ENCODE measurements at regions not wholly inside any gene's neighbourhood (a gene's known extent, or its start where the extent isn't known, plus 50 kb on each side); places are given as distances from the start of the nearest gene placed in this dataset.

GRCh38 chr1:5717031-5717682, 275.1 kb downstream of the NPHP4 start:
- TF ChIP-seq, protein P1, sequence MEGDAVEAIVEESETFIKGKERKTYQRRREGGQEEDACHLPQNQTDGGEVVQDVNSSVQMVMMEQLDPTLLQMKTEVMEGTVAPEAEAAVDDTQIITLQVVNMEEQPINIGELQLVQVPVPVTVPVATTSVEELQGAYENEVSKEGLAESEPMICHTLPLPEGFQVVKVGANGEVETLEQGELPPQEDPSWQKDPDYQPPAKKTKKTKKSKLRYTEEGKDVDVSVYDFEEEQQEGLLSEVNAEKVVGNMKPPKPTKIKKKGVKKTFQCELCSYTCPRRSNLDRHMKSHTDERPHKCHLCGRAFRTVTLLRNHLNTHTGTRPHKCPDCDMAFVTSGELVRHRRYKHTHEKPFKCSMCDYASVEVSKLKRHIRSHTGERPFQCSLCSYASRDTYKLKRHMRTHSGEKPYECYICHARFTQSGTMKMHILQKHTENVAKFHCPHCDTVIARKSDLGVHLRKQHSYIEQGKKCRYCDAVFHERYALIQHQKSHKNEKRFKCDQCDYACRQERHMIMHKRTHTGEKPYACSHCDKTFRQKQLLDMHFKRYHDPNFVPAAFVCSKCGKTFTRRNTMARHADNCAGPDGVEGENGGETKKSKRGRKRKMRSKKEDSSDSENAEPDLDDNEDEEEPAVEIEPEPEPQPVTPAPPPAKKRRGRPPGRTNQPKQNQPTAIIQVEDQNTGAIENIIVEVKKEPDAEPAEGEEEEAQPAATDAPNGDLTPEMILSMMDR (IDR thresholded peaks at IDR 0.05; ENCODE audit: low read depth, low read length, missing input control), result no peak
- no peak for TF ChIP-seq RAD21 (IDR thresholded peaks at IDR 0.05)
- TF ChIP-seq TAF1 (conservative IDR thresholded peaks at IDR 0.05), result no peak
- TF ChIP-seq GABPA (IDR thresholded peaks at IDR 0.05 in 1 of 2, conservative IDR thresholded peaks at IDR 0.05 in 1 of 2), result no peak
- TF ChIP-seq JUND (IDR thresholded peaks at IDR 0.05), result no peak
- no peak for TF ChIP-seq EGR1 (IDR thresholded peaks at IDR 0.05; ENCODE audit: low read depth in 2 of 2)
- TF ChIP-seq MAX (IDR thresholded peaks at IDR 0.05), result no peak
- no peak for TF ChIP-seq NR2F2 (IDR thresholded peaks at IDR 0.05)
- TF ChIP-seq, protein P2, sequence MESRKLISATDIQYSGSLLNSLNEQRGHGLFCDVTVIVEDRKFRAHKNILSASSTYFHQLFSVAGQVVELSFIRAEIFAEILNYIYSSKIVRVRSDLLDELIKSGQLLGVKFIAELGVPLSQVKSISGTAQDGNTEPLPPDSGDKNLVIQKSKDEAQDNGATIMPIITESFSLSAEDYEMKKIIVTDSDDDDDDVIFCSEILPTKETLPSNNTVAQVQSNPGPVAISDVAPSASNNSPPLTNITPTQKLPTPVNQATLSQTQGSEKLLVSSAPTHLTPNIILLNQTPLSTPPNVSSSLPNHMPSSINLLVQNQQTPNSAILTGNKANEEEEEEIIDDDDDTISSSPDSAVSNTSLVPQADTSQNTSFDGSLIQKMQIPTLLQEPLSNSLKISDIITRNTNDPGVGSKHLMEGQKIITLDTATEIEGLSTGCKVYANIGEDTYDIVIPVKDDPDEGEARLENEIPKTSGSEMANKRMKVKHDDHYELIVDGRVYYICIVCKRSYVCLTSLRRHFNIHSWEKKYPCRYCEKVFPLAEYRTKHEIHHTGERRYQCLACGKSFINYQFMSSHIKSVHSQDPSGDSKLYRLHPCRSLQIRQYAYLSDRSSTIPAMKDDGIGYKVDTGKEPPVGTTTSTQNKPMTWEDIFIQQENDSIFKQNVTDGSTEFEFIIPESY (IDR thresholded peaks at IDR 0.05), result no peak
- TF ChIP-seq SP1 (IDR thresholded peaks at IDR 0.05), result no peak
- TF ChIP-seq, protein P3, sequence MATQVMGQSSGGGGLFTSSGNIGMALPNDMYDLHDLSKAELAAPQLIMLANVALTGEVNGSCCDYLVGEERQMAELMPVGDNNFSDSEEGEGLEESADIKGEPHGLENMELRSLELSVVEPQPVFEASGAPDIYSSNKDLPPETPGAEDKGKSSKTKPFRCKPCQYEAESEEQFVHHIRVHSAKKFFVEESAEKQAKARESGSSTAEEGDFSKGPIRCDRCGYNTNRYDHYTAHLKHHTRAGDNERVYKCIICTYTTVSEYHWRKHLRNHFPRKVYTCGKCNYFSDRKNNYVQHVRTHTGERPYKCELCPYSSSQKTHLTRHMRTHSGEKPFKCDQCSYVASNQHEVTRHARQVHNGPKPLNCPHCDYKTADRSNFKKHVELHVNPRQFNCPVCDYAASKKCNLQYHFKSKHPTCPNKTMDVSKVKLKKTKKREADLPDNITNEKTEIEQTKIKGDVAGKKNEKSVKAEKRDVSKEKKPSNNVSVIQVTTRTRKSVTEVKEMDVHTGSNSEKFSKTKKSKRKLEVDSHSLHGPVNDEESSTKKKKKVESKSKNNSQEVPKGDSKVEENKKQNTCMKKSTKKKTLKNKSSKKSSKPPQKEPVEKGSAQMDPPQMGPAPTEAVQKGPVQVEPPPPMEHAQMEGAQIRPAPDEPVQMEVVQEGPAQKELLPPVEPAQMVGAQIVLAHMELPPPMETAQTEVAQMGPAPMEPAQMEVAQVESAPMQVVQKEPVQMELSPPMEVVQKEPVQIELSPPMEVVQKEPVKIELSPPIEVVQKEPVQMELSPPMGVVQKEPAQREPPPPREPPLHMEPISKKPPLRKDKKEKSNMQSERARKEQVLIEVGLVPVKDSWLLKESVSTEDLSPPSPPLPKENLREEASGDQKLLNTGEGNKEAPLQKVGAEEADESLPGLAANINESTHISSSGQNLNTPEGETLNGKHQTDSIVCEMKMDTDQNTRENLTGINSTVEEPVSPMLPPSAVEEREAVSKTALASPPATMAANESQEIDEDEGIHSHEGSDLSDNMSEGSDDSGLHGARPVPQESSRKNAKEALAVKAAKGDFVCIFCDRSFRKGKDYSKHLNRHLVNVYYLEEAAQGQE (IDR thresholded peaks at IDR 0.05), result no peak
- no peak for TF ChIP-seq YY1 (IDR thresholded peaks at IDR 0.05)
